DND-41 (cell line): ENCODE measurements at regions not wholly inside any gene's neighbourhood (a gene's known extent, or its start where the extent isn't known, plus 50 kb on each side); places are given as distances from the start of the nearest gene placed in this dataset.

ENCODE experiments used
- CTCF ChIP-seq: IDR thresholded peaks from 2 replicates; pipeline ENCODE4 v1.5.1; 2012; ENCODE audit warnings: borderline replicate concordance, low read length, moderate library complexity, mild to moderate bottlenecking; ENCODE audit not compliant: poor library complexity, severe bottlenecking; ENCODE audit errors: extremely low read depth
- EZH2 ChIP-seq: IDR thresholded peaks from 3 replicates; pipeline ENCODE4 v1.6.1; 2012; ENCODE audit warnings: borderline replicate concordance, low read depth, mild to moderate bottlenecking, moderate library complexity, low read length, inconsistent platforms; ENCODE audit not compliant: severe bottlenecking

GRCh38 chr1:82139751-82140468 lies 339.2 kb downstream of the ADGRL2 start:
- TF ChIP-seq CTCF (no peak), EZH2 (no peak)
